ENCODE measurements at regions not wholly inside any gene's neighbourhood (a gene's known extent, or its start where the extent isn't known, plus 50 kb on each side); places are given as distances from the start of the nearest gene placed in this dataset.
"Not testable (repeated sequence)": the region's sequence is repeated elsewhere in the genome, so short reads cannot be mapped to it uniquely, and the experiment has no call there.

- DNase-seq (ENCODE audit: low read depth): no peak
Observed at GRCh38 chr2:175684466-175684865, 317.6 kb downstream of the LNPK start.

GRCh38 chr2:175679728-175680127 is 322.3 kb downstream of the LNPK start:
- DNase-seq (ENCODE audit: low read depth): no peak

GRCh38 chr2:175679231-175679630 is 322.8 kb downstream of the LNPK start:
- no peak for DNase-seq (ENCODE audit: low read depth)

GRCh38 chr2:175677880-175678279 is 324.2 kb downstream of the LNPK start:
- no peak for DNase-seq (ENCODE audit: low read depth)

- peak; percentile 20 for DNase-seq (ENCODE audit: low read depth)
Observed at GRCh38 chr2:175676813-175677212, 325.3 kb downstream of the LNPK start.

GRCh38 chr2:175668804-175669203 is 333.3 kb downstream of the LNPK start:
- not testable (repeated sequence) for DNase-seq (ENCODE audit: low read depth)

- DNase-seq (ENCODE audit: low read depth): no peak
Observed at GRCh38 chr2:175662335-175662734, 339.7 kb downstream of the LNPK start.

GRCh38 chr2:175648577-175649063 is 353.4 kb downstream of the LNPK start:
- no peak for DNase-seq (ENCODE audit: low read depth)

GRCh38 chr2:175647058-175647457 is 355.0 kb downstream of the LNPK start:
- no peak for DNase-seq (ENCODE audit: low read depth)

GRCh38 chr2:175640655-175641054 is 361.4 kb downstream of the LNPK start:
- DNase-seq (ENCODE audit: low read depth): no peak

GRCh38 chr2:175633227-175633626 is 368.8 kb downstream of the LNPK start:
- DNase-seq (ENCODE audit: low read depth): no peak

- DNase-seq (ENCODE audit: low read depth): no peak
Observed at GRCh38 chr2:175631245-175631623, 370.8 kb downstream of the LNPK start.

- DNase-seq (ENCODE audit: low read depth): no peak
Observed at GRCh38 chr2:175630280-175631244, 371.5 kb downstream of the LNPK start.

GRCh38 chr2:175628243-175628642 is 373.8 kb downstream of the LNPK start:
- no peak for DNase-seq (ENCODE audit: low read depth)

- no peak for DNase-seq (ENCODE audit: low read depth)
Observed at GRCh38 chr2:175627405-175627804, 374.7 kb downstream of the LNPK start.

GRCh38 chr2:175626796-175627195 is 375.3 kb downstream of the LNPK start:
- no peak for DNase-seq (ENCODE audit: low read depth)

GRCh38 chr2:175624785-175625184 is 377.3 kb downstream of the LNPK start:
- no peak for DNase-seq (ENCODE audit: low read depth)

GRCh38 chr2:175624211-175624761 is 377.8 kb downstream of the LNPK start:
- no peak for DNase-seq (ENCODE audit: low read depth)

- DNase-seq (ENCODE audit: low read depth): no peak
Observed at GRCh38 chr2:175621821-175622220, 380.2 kb downstream of the LNPK start.

GRCh38 chr2:175620106-175620505 is 382.0 kb downstream of the LNPK start:
- no peak for DNase-seq (ENCODE audit: low read depth)

- DNase-seq (ENCODE audit: low read depth): no peak
Observed at GRCh38 chr2:175619179-175620045, 382.7 kb downstream of the LNPK start.

GRCh38 chr2:175612280-175612679 is 389.8 kb downstream of the LNPK start:
- no peak for DNase-seq (ENCODE audit: low read depth)
